Mesenchymal stem cell (in vitro differentiated cells and primary cell): ENCODE measurements at regions not wholly inside any gene's neighbourhood (a gene's known extent, or its start where the extent isn't known, plus 50 kb on each side); places are given as distances from the start of the nearest gene placed in this dataset.

Experiments
- DNase-seq: peaks from one replicate; pipeline ENCODE4 v3.0.0-alpha.2; 2013
- H2AFZ ChIP-seq: one replicate; pipeline ENCODE4 v1.6.1; 2013; ENCODE audit warnings: low read depth, mild to moderate bottlenecking, control low read depth, inconsistent platforms, low read length, moderate library complexity
- H2AK5ac ChIP-seq: 2 replicates; pipeline ENCODE4 v1.6.1; 2013; ENCODE audit warnings: low read length, moderate library complexity, mild to moderate bottlenecking, inconsistent platforms; ENCODE audit not compliant: severe bottlenecking
- H2BK120ac ChIP-seq: one replicate; pipeline ENCODE4 v1.6.1; 2013; ENCODE audit warnings: low read depth, mild to moderate bottlenecking, inconsistent platforms, low read length, moderate library complexity
- H2BK12ac ChIP-seq, 2 experiments: one replicate each; pipeline ENCODE4 v1.6.1; 2013; ENCODE audit warnings: inconsistent platforms in 2 of 2, low read length in 2 of 2, mild to moderate bottlenecking in 2 of 2, moderate library complexity in 2 of 2, control low read depth in 1 of 2
- H2BK15ac ChIP-seq: one replicate; pipeline ENCODE4 v1.6.1; 2013; ENCODE audit warnings: mild to moderate bottlenecking, low read depth, inconsistent platforms; ENCODE audit not compliant: poor library complexity, severe bottlenecking
- H2BK5ac ChIP-seq: 2 replicates; pipeline ENCODE4 v1.6.1; 2013; ENCODE audit warnings: low read depth, mild to moderate bottlenecking, low read length, control low read depth, inconsistent platforms; ENCODE audit not compliant: poor library complexity, severe bottlenecking
- H3K14ac ChIP-seq, 2 experiments: one replicate each; pipeline ENCODE4 v1.6.1; 2013; ENCODE audit warnings: inconsistent platforms in 2 of 2, low read length in 2 of 2, control low read depth in 1 of 2, mild to moderate bottlenecking in 1 of 2, moderate library complexity in 1 of 2
- H3K18ac ChIP-seq, 2 experiments: one replicate each; pipeline ENCODE4 v1.6.1; 2013; ENCODE audit warnings: inconsistent platforms in 2 of 2, low read length in 2 of 2, control low read depth in 1 of 2, low read depth in 1 of 2, mild to moderate bottlenecking in 1 of 2
- H3K23ac ChIP-seq, 2 experiments: one replicate each; pipeline ENCODE4 v1.6.1; 2013; ENCODE audit warnings: inconsistent platforms in 2 of 2, low read length in 2 of 2, mild to moderate bottlenecking in 2 of 2, moderate library complexity in 2 of 2, control low read depth in 1 of 2
- H3K27ac ChIP-seq: 2 replicates; pipeline ENCODE4 v1.5.1; 2013; ENCODE audit warnings: mild to moderate bottlenecking, moderate library complexity, low read length, control low read depth, inconsistent platforms; ENCODE audit not compliant: poor library complexity, severe bottlenecking
- H3K27me3 ChIP-seq, 2 experiments: 2 replicates each; pipeline versions ENCODE4 v1.6.1 to v1.7.0; 2013; ENCODE audit warnings: low read length in 2 of 2, mild to moderate bottlenecking in 2 of 2, moderate library complexity in 2 of 2, control low read depth in 1 of 2, inconsistent platforms in 1 of 2; ENCODE audit not compliant: control insufficient read depth in 1 of 2, insufficient read depth in 1 of 2
- H3K36me3 ChIP-seq, 2 experiments: 2 replicates each; pipeline versions ENCODE4 v1.6.1 to v1.7.0; 2013; ENCODE audit warnings: low read length in 2 of 2, control low read depth in 1 of 2, inconsistent platforms in 1 of 2, low read depth in 1 of 2, mild to moderate bottlenecking in 1 of 2; ENCODE audit not compliant: insufficient read depth in 2 of 2, control insufficient read depth in 1 of 2
- H3K4ac ChIP-seq, 2 experiments: one replicate each; pipeline ENCODE4 v1.6.1; 2013; ENCODE audit warnings: inconsistent platforms in 2 of 2, low read length in 2 of 2, mild to moderate bottlenecking in 2 of 2, moderate library complexity in 2 of 2, control low read depth in 1 of 2, low read depth in 1 of 2
- H3K4me1 ChIP-seq: 2 replicates; pipeline ENCODE4 v1.6.1; 2013; ENCODE audit warnings: low read depth, low read length, control low read depth; ENCODE audit not compliant: control insufficient read depth, insufficient read depth
- H3K4me2 ChIP-seq: 2 replicates; pipeline ENCODE4 v1.6.1; 2013; ENCODE audit warnings: low read length, mild to moderate bottlenecking, inconsistent platforms; ENCODE audit not compliant: poor library complexity, severe bottlenecking
- H3K4me3 ChIP-seq, 2 experiments: 2 replicates each; pipeline versions ENCODE4 v1.5.1 to v1.7.0; 2013; ENCODE audit warnings: low read length in 2 of 2, mild to moderate bottlenecking in 2 of 2, control low read depth in 1 of 2, low read depth in 1 of 2; ENCODE audit not compliant: insufficient read depth in 1 of 2
- H3K79me1 ChIP-seq: replicated peaks from 2 replicates; pipeline ENCODE4 v1.6.1; 2013; ENCODE audit warnings: mild to moderate bottlenecking, control low read depth, low read length, inconsistent platforms; ENCODE audit not compliant: poor library complexity, severe bottlenecking
- H3K9ac ChIP-seq: 2 replicates; pipeline ENCODE4 v1.7.0; 2013; ENCODE audit warnings: mild to moderate bottlenecking, low read length, moderate library complexity
- H3K9me3 ChIP-seq: 2 replicates; pipeline ENCODE4 v1.7.0; 2013; ENCODE audit warnings: mild to moderate bottlenecking, low read length; ENCODE audit not compliant: control insufficient read depth
- H4K8ac ChIP-seq: one replicate; pipeline ENCODE4 v1.6.1; 2013; ENCODE audit warnings: inconsistent platforms, mild to moderate bottlenecking, low read length, moderate library complexity
- H4K91ac ChIP-seq: one replicate; pipeline ENCODE4 v1.6.1; 2013; ENCODE audit warnings: mild to moderate bottlenecking, low read length, inconsistent platforms
- WGBS: methylation state at CpG from one replicate; pipeline ENCODE4 v1.1.7; 2013; ENCODE audit warnings: mixed read lengths; 5-methylcytosine and 5-hydroxymethylcytosine counted together

GRCh38 chr1:2930913-2931723 is 90.1 kb upstream of the ACTRT2 start:
- no peak overlapping the region for H4K8ac ChIP-seq
- no peak overlapping the region for H3K23ac ChIP-seq
- no peak overlapping the region for H2BK12ac ChIP-seq
- WGBS, result 88% methylated on average over 36 of the region's 36 CpGs
- H2AK5ac ChIP-seq, result no peak overlapping the region
- no peak overlapping the region for H4K91ac ChIP-seq
- no peaks in the 10 kb centered on the region for H3K9me3 ChIP-seq
- no peak overlapping the region for H3K4me3 ChIP-seq
- no peak overlapping the region for H2BK120ac ChIP-seq
- no peaks in the 10 kb centered on the region for H3K79me1 ChIP-seq
- no peak overlapping the region for H3K14ac ChIP-seq
- no peak overlapping the region for H2BK15ac ChIP-seq
- no peak overlapping the region for H3K18ac ChIP-seq
- H3K36me3 ChIP-seq, result no peaks in the 10 kb centered on the region
- H3K4ac ChIP-seq, result no peak overlapping the region
- no peak overlapping the region for H2AFZ ChIP-seq
- no peak overlapping the region for H2BK5ac ChIP-seq
- H3K9ac ChIP-seq, result no peak overlapping the region
- H3K27ac ChIP-seq, result no peak overlapping the region
- no peak overlapping the region for H3K4me2 ChIP-seq
- peaks cover 0 to 57% of the 10 kb centered on the region in 2 experiments for H3K27me3 ChIP-seq
- peaks cover 3% of the 10 kb centered on the region for H3K4me1 ChIP-seq
- no peak for DNase-seq

- Histone ChIP-seq H3K18ac (no peak overlapping the region), H3K9ac (no peak overlapping the region), H4K8ac (no peak overlapping the region), H3K36me3 (no peaks in the 10 kb centered on the region), H3K4ac (no peak overlapping the region), H4K91ac (no peak overlapping the region), H2AFZ (no peak overlapping the region), H3K23ac (no peak overlapping the region), H3K4me2 (no peak overlapping the region), H2BK120ac (no peak overlapping the region), H3K79me1 (no peaks in the 10 kb centered on the region), H2BK15ac (no peak overlapping the region), H3K14ac (no peak overlapping the region), H3K4me1 (peaks cover under 1% of the 10 kb centered on the region), H2BK5ac (no peak overlapping the region), H3K4me3 (no peak overlapping the region), H2AK5ac (no peak overlapping the region), H3K9me3 (no peaks in the 10 kb centered on the region), H3K27ac (no peak overlapping the region), H3K27me3 (peaks cover 0 to 55% of the 10 kb centered on the region in 2 experiments), H2BK12ac (no peak overlapping the region)
- DNase-seq, result no peak
- 82% methylated on average over 18 of the region's 18 CpGs for WGBS
Observed at GRCh38 chr1:2931724-2932401, 89.4 kb upstream of the ACTRT2 start.

GRCh38 chr1:2932671-2933350 is 88.5 kb upstream of the ACTRT2 start:
- Histone ChIP-seq H3K4ac (no peak overlapping the region), H4K91ac (no peak overlapping the region), H4K8ac (no peak overlapping the region), H3K9ac (no peak overlapping the region), H3K27ac (no peak overlapping the region), H2BK15ac (no peak overlapping the region), H3K9me3 (peaks cover 2% of the 10 kb centered on the region), H3K27me3 (peaks cover 0 to 46% of the 10 kb centered on the region in 2 experiments), H3K4me3 (no peak overlapping the region), H2BK5ac (no peak overlapping the region), H3K4me1 (no peaks in the 10 kb centered on the region), H3K36me3 (no peaks in the 10 kb centered on the region), H3K23ac (no peak overlapping the region), H3K79me1 (no peaks in the 10 kb centered on the region), H2AFZ (no peak overlapping the region), H3K4me2 (no peak overlapping the region), H2AK5ac (no peak overlapping the region), H3K18ac (no peak overlapping the region), H2BK120ac (no peak overlapping the region), H3K14ac (no peak overlapping the region), H2BK12ac (no peak overlapping the region)
- no peak for DNase-seq
- WGBS, result 80% methylated on average over 18 of the region's 29 CpGs
